ENCODE measurements at regions not wholly inside any gene's neighbourhood (a gene's known extent, or its start where the extent isn't known, plus 50 kb on each side); places are given as distances from the start of the nearest gene placed in this dataset.

DNA sequence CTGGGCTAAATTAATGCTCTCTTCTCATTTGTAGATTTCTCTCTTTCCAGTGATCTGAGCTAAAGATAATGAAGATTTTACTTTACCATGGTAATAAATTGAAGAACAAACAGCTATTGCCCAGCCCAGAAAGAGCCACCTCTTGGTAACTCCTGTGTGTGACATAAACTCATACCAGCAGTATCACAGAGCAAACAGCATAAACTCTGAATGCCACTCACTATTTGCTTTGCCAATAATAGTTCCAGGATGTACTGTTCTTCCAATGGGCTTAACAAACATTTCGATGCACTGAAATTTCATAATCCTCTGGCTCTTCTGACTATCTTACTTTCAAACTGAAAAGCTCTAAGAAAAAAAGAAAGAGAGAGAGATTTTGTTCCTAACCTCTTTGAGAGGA lies 69.8 kb upstream of the RASEF start (continued):
- TF ChIP-seq, protein P1, sequence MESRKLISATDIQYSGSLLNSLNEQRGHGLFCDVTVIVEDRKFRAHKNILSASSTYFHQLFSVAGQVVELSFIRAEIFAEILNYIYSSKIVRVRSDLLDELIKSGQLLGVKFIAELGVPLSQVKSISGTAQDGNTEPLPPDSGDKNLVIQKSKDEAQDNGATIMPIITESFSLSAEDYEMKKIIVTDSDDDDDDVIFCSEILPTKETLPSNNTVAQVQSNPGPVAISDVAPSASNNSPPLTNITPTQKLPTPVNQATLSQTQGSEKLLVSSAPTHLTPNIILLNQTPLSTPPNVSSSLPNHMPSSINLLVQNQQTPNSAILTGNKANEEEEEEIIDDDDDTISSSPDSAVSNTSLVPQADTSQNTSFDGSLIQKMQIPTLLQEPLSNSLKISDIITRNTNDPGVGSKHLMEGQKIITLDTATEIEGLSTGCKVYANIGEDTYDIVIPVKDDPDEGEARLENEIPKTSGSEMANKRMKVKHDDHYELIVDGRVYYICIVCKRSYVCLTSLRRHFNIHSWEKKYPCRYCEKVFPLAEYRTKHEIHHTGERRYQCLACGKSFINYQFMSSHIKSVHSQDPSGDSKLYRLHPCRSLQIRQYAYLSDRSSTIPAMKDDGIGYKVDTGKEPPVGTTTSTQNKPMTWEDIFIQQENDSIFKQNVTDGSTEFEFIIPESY (IDR thresholded peaks at IDR 0.05; ENCODE audit: extremely low read depth, insufficient replicate concordance, low read length) = no peak
- TF ChIP-seq ELF1 (IDR thresholded peaks at IDR 0.05; ENCODE audit: borderline replicate concordance, low read depth) (no peak), SP1 (IDR thresholded peaks at IDR 0.05; ENCODE audit: low read depth) (no peak), RAD21 (IDR thresholded peaks at IDR 0.05; ENCODE audit: low read depth) (no peak), CBX3 (IDR thresholded peaks at IDR 0.05; ENCODE audit: low read depth) (no peak)
- TF ChIP-seq, protein P2, sequence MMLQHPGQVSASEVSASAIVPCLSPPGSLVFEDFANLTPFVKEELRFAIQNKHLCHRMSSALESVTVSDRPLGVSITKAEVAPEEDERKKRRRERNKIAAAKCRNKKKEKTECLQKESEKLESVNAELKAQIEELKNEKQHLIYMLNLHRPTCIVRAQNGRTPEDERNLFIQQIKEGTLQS (IDR thresholded peaks at IDR 0.05) = no peak

DNA sequence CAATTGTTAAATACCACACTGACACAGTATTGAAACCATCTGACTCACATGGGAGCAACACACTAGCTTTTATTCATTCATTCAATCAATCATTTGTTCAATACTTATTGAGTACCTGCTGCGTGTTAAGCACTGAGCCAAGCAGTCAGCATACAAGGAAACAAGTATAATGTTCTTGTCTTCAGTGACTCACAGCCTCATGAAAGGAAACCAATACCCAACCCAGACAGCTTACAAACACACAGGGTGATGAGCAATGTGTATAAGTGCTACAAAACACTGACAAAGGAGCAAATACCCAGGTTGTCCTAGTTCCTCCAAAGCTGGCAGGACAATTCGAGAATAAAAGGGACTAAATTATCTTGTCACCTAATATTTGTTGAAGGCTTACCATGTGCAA lies 67.6 kb upstream of the RASEF start:
- H2AFZ ChIP-seq (ENCODE audit: low read depth, low read length, poor library complexity, severe bottlenecking) = no peak overlapping the region
- POLR2A ChIA-PET = no interaction called here
- no peak for DNase-seq (ENCODE audit: low read depth, low spot score)

More for the DNA sequence above, 67.6 kb upstream of the RASEF start:
- Histone ChIP-seq H3K4me1 (ENCODE audit: control insufficient read depth in 1 of 2, insufficient read depth in 2 of 2, low read length in 2 of 2) (no peaks in the 10 kb centered on the region), H3K79me2 (ENCODE audit: insufficient read depth, low read length) (no peaks in the 10 kb centered on the region), H3K36me3 (ENCODE audit: control insufficient read depth in 1 of 2, insufficient read depth in 2 of 2, low read length in 2 of 2) (no peaks in the 10 kb centered on the region), H3K27me3 (ENCODE audit: insufficient read depth, low read length) (no peaks in the 10 kb centered on the region), H3K4me3 (replicated peaks in 1 of 2; ENCODE audit: low read depth in 1 of 2, low read length in 2 of 2) (no peak overlapping the region), H3K27ac (ENCODE audit: low read depth, low read length) (no peak overlapping the region), H3K9ac (ENCODE audit: low read length) (no peak overlapping the region), H3K9me2 (ENCODE audit: insufficient read depth) (no peaks in the 10 kb centered on the region), H3K9me3 (ENCODE audit: control insufficient read depth in 1 of 2, insufficient read depth in 1 of 2, low read depth in 1 of 2, low read length in 2 of 2) (peaks cover 0 to 6% of the 10 kb centered on the region in 2 experiments; a peak in 1 of 4 replicates), H4K20me1 (ENCODE audit: insufficient read depth) (no peaks in the 10 kb centered on the region), H3K4me2 (ENCODE audit: low read length) (no peak overlapping the region)
- no TSS peak for BruUV-seq (replicated peaks)
- TF ChIP-seq ELF1 (IDR thresholded peaks at IDR 0.05; ENCODE audit: borderline replicate concordance, low read depth) (no peak), POLR2AphosphoS5 (IDR thresholded peaks at IDR 0.05; ENCODE audit: low read depth, low read length) (no peak), FOSL1 (IDR thresholded peaks at IDR 0.05; ENCODE audit: low read depth) (no peak), CEBPB (IDR thresholded peaks at IDR 0.05; ENCODE audit: low read depth) (no peak), CBX3 (IDR thresholded peaks at IDR 0.05; ENCODE audit: low read depth) (no peak), EZH2phosphoT487 (IDR thresholded peaks at IDR 0.05; ENCODE audit: borderline replicate concordance) (no peak)
- TF ChIP-seq, protein P2 (IDR thresholded peaks at IDR 0.05) = no peak
- intact Hi-C loops (cut with micrococcal nuclease) = no loop called here
- CTCF ChIA-PET = no interaction called here
- RAD21 ChIA-PET (ENCODE audit: low non-redundant PET in 1 of 2, low total read pairs in 2 of 2, uncharacterized antibody in 2 of 2, unreplicated experiment in 2 of 2) = no interaction called here
- ATAC-seq = no peak

Measured in HCT116 (cell line).